ENCODE measurements at regions not wholly inside any gene's neighbourhood (a gene's known extent, or its start where the extent isn't known, plus 50 kb on each side); places are given as distances from the start of the nearest gene placed in this dataset.

DNA sequence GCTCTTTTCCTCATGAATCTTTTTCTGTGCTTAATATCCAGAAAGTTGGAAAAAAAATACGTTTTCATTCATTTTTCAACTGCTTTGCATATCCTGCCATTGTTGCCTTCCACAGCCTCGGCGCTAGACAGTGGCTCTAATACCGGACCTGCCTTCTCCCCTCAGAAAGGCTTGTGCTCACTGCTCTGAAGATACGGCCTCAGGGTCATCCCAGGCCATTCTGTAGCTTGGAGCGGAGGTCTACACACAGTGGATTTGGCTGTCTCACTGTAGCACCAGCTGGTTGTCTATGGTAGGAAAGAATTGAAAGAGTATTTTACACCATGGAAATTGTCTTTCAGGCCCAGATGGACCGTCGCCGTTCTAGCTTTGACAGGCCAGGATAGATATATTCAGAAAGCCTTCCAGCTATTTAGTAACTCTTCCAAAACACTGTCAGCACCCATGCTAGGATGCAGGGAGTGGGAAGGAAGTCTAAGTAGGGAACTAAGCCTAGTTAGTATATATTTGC, 242.0 kb downstream of the TMEM182 start:
- Histone ChIP-seq H3K4ac (ENCODE audit: low read length) (no peak overlapping the region), H3K4me1 (ENCODE audit: control insufficient read depth in 2 of 2, insufficient read depth in 1 of 2, low read depth in 1 of 2, low read length in 2 of 2) (peaks cover 2 to 8% of the 10 kb centered on the region in 2 donors), H3K4me2 (ENCODE audit: insufficient read depth, low read length, poor library complexity, severe bottlenecking) (no peak overlapping the region), H3K9ac (ENCODE audit: low read depth, low read length, poor library complexity) (no peak overlapping the region), H3K79me1 (ENCODE audit: low read depth, low read length) (no peaks in the 10 kb centered on the region), H3K18ac (ENCODE audit: low read length) (no peak overlapping the region), H2AFZ (ENCODE audit: low read length) (no peak overlapping the region), H4K91ac (ENCODE audit: low read depth, low read length, poor library complexity) (no peak overlapping the region), H3K27ac (replicated peaks; ENCODE audit: low read length) (no peak overlapping the region), H2AK5ac (ENCODE audit: low read depth, low read length) (no peak overlapping the region), H2BK15ac (ENCODE audit: low read length) (no peak overlapping the region), H3K27me3 (ENCODE audit: control insufficient read depth in 3 of 3, insufficient read depth in 3 of 3, low read depth in 1 of 3, low read length in 3 of 3) (no peaks in the 10 kb centered on the region), H3K23ac (ENCODE audit: low read depth, low read length, poor library complexity) (no peak overlapping the region), H3K9me3 (replicated peaks in 1 of 2; ENCODE audit: control insufficient read depth in 2 of 2, insufficient read depth in 1 of 2, low read depth in 1 of 2, low read length in 2 of 2) (peaks cover 2 to 12% of the 10 kb centered on the region in 2 donors), H2BK12ac (ENCODE audit: low read length) (no peak overlapping the region), H2BK120ac (ENCODE audit: low read depth, low read length) (no peak overlapping the region), H4K8ac (ENCODE audit: low read depth, low read length) (no peak overlapping the region), H2BK5ac (ENCODE audit: low read length) (no peak overlapping the region), H3K36me3 (replicated peaks in 1 of 2; ENCODE audit: control insufficient read depth in 2 of 2, insufficient read depth in 2 of 2, low read length in 2 of 2) (no peaks in the 10 kb centered on the region), H3K14ac (ENCODE audit: low read length) (no peak overlapping the region), H3K4me3 (ENCODE audit: low read length in 2 of 2) (no peak overlapping the region)
- no CpG with 5 or more reads among the region's 9 CpGs for WGBS, 2 donors (ENCODE audit: extremely low coverage in 2 of 2, insufficient read length in 2 of 2, insufficient replicate concordance in 1 of 2)
- DNase-seq (ENCODE audit: low spot score), result no peak

- Histone ChIP-seq H3K27me3 (ENCODE audit: control insufficient read depth in 3 of 3, insufficient read depth in 3 of 3, low read depth in 1 of 3, low read length in 3 of 3) (no peaks in the 10 kb centered on the region), H3K4ac (ENCODE audit: low read length) (no peak overlapping the region), H3K14ac (ENCODE audit: low read length) (no peak overlapping the region), H3K36me3 (replicated peaks in 1 of 2; ENCODE audit: control insufficient read depth in 2 of 2, insufficient read depth in 2 of 2, low read length in 2 of 2) (no peaks in the 10 kb centered on the region), H3K23ac (ENCODE audit: low read depth, low read length, poor library complexity) (no peak overlapping the region), H2BK12ac (ENCODE audit: low read length) (no peak overlapping the region), H2BK5ac (ENCODE audit: low read length) (no peak overlapping the region), H3K27ac (replicated peaks; ENCODE audit: low read length) (no peak overlapping the region), H3K9ac (ENCODE audit: low read depth, low read length, poor library complexity) (no peak overlapping the region), H3K18ac (ENCODE audit: low read length) (no peak overlapping the region), H3K79me1 (ENCODE audit: low read depth, low read length) (no peaks in the 10 kb centered on the region), H3K4me1 (ENCODE audit: control insufficient read depth in 2 of 2, insufficient read depth in 1 of 2, low read depth in 1 of 2, low read length in 2 of 2) (peaks cover 2 to 10% of the 10 kb centered on the region in 2 donors), H3K4me3 (ENCODE audit: low read length in 2 of 2) (no peak overlapping the region), H2BK15ac (ENCODE audit: low read length) (no peak overlapping the region), H3K4me2 (ENCODE audit: insufficient read depth, low read length, poor library complexity, severe bottlenecking) (no peak overlapping the region), H4K8ac (ENCODE audit: low read depth, low read length) (no peak overlapping the region), H2AK5ac (ENCODE audit: low read depth, low read length) (no peak overlapping the region), H2AFZ (ENCODE audit: low read length) (no peak overlapping the region), H4K91ac (ENCODE audit: low read depth, low read length, poor library complexity) (no peak overlapping the region), H2BK120ac (ENCODE audit: low read depth, low read length) (no peak overlapping the region), H3K9me3 (replicated peaks in 1 of 2; ENCODE audit: control insufficient read depth in 2 of 2, insufficient read depth in 1 of 2, low read depth in 1 of 2, low read length in 2 of 2) (peaks cover 2 to 12% of the 10 kb centered on the region in 2 donors)
- no peak for DNase-seq (ENCODE audit: low spot score)
- WGBS, 2 donors (ENCODE audit: extremely low coverage in 2 of 2, insufficient read length in 2 of 2, insufficient replicate concordance in 1 of 2), result no CpG with 5 or more reads among the region's 2 CpGs
Measured at GRCh38 chr2:103004426-103004942, 242.7 kb downstream of the TMEM182 start.

- H2BK12ac ChIP-seq (ENCODE audit: low read length), result no peak overlapping the region
- H2AK5ac ChIP-seq (ENCODE audit: low read depth, low read length), result no peak overlapping the region
- no peak overlapping the region for H3K18ac ChIP-seq (ENCODE audit: low read length)
- H4K91ac ChIP-seq (ENCODE audit: low read depth, low read length, poor library complexity), result no peak overlapping the region
- H3K4me1 ChIP-seq (ENCODE audit: control insufficient read depth in 2 of 2, insufficient read depth in 1 of 2, low read depth in 1 of 2, low read length in 2 of 2), result peaks cover 2 to 12% of the 10 kb centered on the region in 2 donors
- no peak overlapping the region for H3K27ac ChIP-seq (replicated peaks; ENCODE audit: low read length)
- no peak overlapping the region for H3K4me2 ChIP-seq (ENCODE audit: insufficient read depth, low read length, poor library complexity, severe bottlenecking)
- peaks cover 0 to 8% of the 10 kb centered on the region in 2 donors for H3K9me3 ChIP-seq (replicated peaks in 1 of 2; ENCODE audit: control insufficient read depth in 2 of 2, insufficient read depth in 1 of 2, low read depth in 1 of 2, low read length in 2 of 2)
- DNase-seq (ENCODE audit: low spot score), result no peak
- no peak overlapping the region for H3K4ac ChIP-seq (ENCODE audit: low read length)
- no peak overlapping the region for H4K8ac ChIP-seq (ENCODE audit: low read depth, low read length)
- no peak overlapping the region for H2BK15ac ChIP-seq (ENCODE audit: low read length)
- no peaks in the 10 kb centered on the region for H3K36me3 ChIP-seq (replicated peaks in 1 of 2; ENCODE audit: control insufficient read depth in 2 of 2, insufficient read depth in 2 of 2, low read length in 2 of 2)
- no peak overlapping the region for H3K4me3 ChIP-seq (ENCODE audit: low read length in 2 of 2)
- no peaks in the 10 kb centered on the region for H3K27me3 ChIP-seq (ENCODE audit: control insufficient read depth in 3 of 3, insufficient read depth in 3 of 3, low read depth in 1 of 3, low read length in 3 of 3)
- no CpG with 5 or more reads among the region's 3 CpGs for WGBS, 2 donors (ENCODE audit: extremely low coverage in 2 of 2, insufficient read length in 2 of 2, insufficient replicate concordance in 1 of 2)
- no peak overlapping the region for H2BK120ac ChIP-seq (ENCODE audit: low read depth, low read length)
- H3K9ac ChIP-seq (ENCODE audit: low read depth, low read length, poor library complexity), result no peak overlapping the region
- no peak overlapping the region for H2BK5ac ChIP-seq (ENCODE audit: low read length)
- H2AFZ ChIP-seq (ENCODE audit: low read length), result no peak overlapping the region
- H3K23ac ChIP-seq (ENCODE audit: low read depth, low read length, poor library complexity), result no peak overlapping the region
- no peaks in the 10 kb centered on the region for H3K79me1 ChIP-seq (ENCODE audit: low read depth, low read length)
- H3K14ac ChIP-seq (ENCODE audit: low read length), result no peak overlapping the region
Measured at GRCh38 chr2:103005393-103005792, 243.6 kb downstream of the TMEM182 start.

GRCh38 chr2:103007086-103007485, 245.3 kb downstream of the TMEM182 start:
- Histone ChIP-seq H3K4me1 (ENCODE audit: control insufficient read depth in 2 of 2, insufficient read depth in 1 of 2, low read depth in 1 of 2, low read length in 2 of 2) (peaks cover 2 to 12% of the 10 kb centered on the region in 2 donors), H2BK12ac (ENCODE audit: low read length) (no peak overlapping the region), H3K9me3 (replicated peaks in 1 of 2; ENCODE audit: control insufficient read depth in 2 of 2, insufficient read depth in 1 of 2, low read depth in 1 of 2, low read length in 2 of 2) (no peaks in the 10 kb centered on the region), H2AK5ac (ENCODE audit: low read depth, low read length) (no peak overlapping the region), H2BK15ac (ENCODE audit: low read length) (no peak overlapping the region), H4K8ac (ENCODE audit: low read depth, low read length) (no peak overlapping the region), H3K4me3 (ENCODE audit: low read length in 2 of 2) (no peak overlapping the region), H3K9ac (ENCODE audit: low read depth, low read length, poor library complexity) (no peak overlapping the region), H3K4ac (ENCODE audit: low read length) (no peak overlapping the region), H3K79me1 (ENCODE audit: low read depth, low read length) (no peaks in the 10 kb centered on the region), H2AFZ (ENCODE audit: low read length) (no peak overlapping the region), H2BK120ac (ENCODE audit: low read depth, low read length) (no peak overlapping the region), H2BK5ac (ENCODE audit: low read length) (no peak overlapping the region), H4K91ac (ENCODE audit: low read depth, low read length, poor library complexity) (no peak overlapping the region), H3K27me3 (ENCODE audit: control insufficient read depth in 3 of 3, insufficient read depth in 3 of 3, low read depth in 1 of 3, low read length in 3 of 3) (no peaks in the 10 kb centered on the region), H3K14ac (ENCODE audit: low read length) (no peak overlapping the region), H3K18ac (ENCODE audit: low read length) (no peak overlapping the region), H3K23ac (ENCODE audit: low read depth, low read length, poor library complexity) (no peak overlapping the region), H3K4me2 (ENCODE audit: insufficient read depth, low read length, poor library complexity, severe bottlenecking) (no peak overlapping the region), H3K36me3 (replicated peaks in 1 of 2; ENCODE audit: control insufficient read depth in 2 of 2, insufficient read depth in 2 of 2, low read length in 2 of 2) (no peaks in the 10 kb centered on the region), H3K27ac (replicated peaks; ENCODE audit: low read length) (no peak overlapping the region)
- no CpG with 5 or more reads among the region's 3 CpGs for WGBS, 2 donors (ENCODE audit: extremely low coverage in 2 of 2, insufficient read length in 2 of 2, insufficient replicate concordance in 1 of 2)
- DNase-seq (ENCODE audit: low spot score), result no peak

All from neuronal stem cell (in vitro differentiated cells).